ENCODE measurements at regions not wholly inside any gene's neighbourhood (a gene's known extent, or its start where the extent isn't known, plus 50 kb on each side); places are given as distances from the start of the nearest gene placed in this dataset.
"Not testable (repeated sequence)": the region's sequence is repeated elsewhere in the genome, so short reads cannot be mapped to it uniquely, and the experiment has no call there.

DNA sequence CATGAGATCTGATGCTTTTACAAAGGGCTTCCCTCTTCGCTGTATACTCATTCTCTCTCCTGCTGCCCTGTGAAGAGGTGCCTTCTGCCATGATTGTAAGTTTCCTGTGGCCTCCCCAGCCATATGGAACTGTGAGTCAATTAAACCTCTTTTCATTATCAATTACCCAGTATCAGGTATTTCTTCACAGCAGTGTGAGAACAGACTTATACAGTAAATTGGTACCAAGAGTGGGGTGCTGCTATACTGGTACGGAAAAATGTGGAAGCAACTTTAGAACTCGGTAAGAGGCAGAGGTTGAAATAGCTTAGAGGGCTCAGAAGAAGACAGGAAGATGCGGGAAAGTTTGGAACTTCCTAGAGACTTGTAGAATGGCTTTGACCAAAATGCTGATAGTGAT lies 58.7 kb upstream of the ENPP6 start:
- TF ChIP-seq, protein P1, sequence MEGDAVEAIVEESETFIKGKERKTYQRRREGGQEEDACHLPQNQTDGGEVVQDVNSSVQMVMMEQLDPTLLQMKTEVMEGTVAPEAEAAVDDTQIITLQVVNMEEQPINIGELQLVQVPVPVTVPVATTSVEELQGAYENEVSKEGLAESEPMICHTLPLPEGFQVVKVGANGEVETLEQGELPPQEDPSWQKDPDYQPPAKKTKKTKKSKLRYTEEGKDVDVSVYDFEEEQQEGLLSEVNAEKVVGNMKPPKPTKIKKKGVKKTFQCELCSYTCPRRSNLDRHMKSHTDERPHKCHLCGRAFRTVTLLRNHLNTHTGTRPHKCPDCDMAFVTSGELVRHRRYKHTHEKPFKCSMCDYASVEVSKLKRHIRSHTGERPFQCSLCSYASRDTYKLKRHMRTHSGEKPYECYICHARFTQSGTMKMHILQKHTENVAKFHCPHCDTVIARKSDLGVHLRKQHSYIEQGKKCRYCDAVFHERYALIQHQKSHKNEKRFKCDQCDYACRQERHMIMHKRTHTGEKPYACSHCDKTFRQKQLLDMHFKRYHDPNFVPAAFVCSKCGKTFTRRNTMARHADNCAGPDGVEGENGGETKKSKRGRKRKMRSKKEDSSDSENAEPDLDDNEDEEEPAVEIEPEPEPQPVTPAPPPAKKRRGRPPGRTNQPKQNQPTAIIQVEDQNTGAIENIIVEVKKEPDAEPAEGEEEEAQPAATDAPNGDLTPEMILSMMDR (IDR thresholded peaks at IDR 0.05), result not testable (repeated sequence)
- TF ChIP-seq POLR2A (IDR thresholded peaks at IDR 0.05), result not testable (repeated sequence)
